Aorta (tissue), 5 donors: ENCODE measurements at regions not wholly inside any gene's neighbourhood (a gene's known extent, or its start where the extent isn't known, plus 50 kb on each side); places are given as distances from the start of the nearest gene placed in this dataset.

Experiments used
- ATAC-seq: fragments of 200-7000 bp; cut with Tn5 transposase; one replicate; pipeline ENCODE4 v1.9.1; 2022; ENCODE audit warnings: moderate library complexity; ENCODE audit not compliant: low FRiP score
- DNase-seq, 2 donors: peaks; one replicate each; pipeline ENCODE4 v3.0.0-alpha.2; 2020
- H3K27ac ChIP-seq, 2 donors: one replicate each; pipeline ENCODE4 v1.5.1; 2013; ENCODE audit warnings: low read length in 2 of 2, mild to moderate bottlenecking in 2 of 2, moderate library complexity in 2 of 2, control low read depth in 1 of 2, inconsistent platforms in 1 of 2, low read depth in 1 of 2
- H3K27me3 ChIP-seq, 2 donors: one replicate each; pipeline ENCODE4 v1.6.1; 2013; ENCODE audit warnings: control low read depth in 1 of 2, low read length in 1 of 2, mild to moderate bottlenecking in 1 of 2, moderate library complexity in 1 of 2; ENCODE audit not compliant: insufficient read depth in 2 of 2, control insufficient read depth in 1 of 2
- H3K36me3 ChIP-seq, 2 donors: one replicate each; pipeline ENCODE4 v1.6.1; 2013; ENCODE audit warnings: control low read depth in 1 of 2, low read length in 1 of 2, mild to moderate bottlenecking in 1 of 2; ENCODE audit not compliant: insufficient read depth in 2 of 2, control insufficient read depth in 1 of 2
- H3K4me1 ChIP-seq, 2 donors: one replicate each; pipeline ENCODE4 v1.6.1; 2013; ENCODE audit warnings: low read length in 2 of 2, control low read depth in 1 of 2, mild to moderate bottlenecking in 1 of 2, moderate library complexity in 1 of 2; ENCODE audit not compliant: insufficient read depth in 2 of 2, control insufficient read depth in 1 of 2
- H3K4me3 ChIP-seq, 2 donors: one replicate each; pipeline ENCODE4 v1.5.1; 2013; ENCODE audit warnings: low read length in 2 of 2, control low read depth in 1 of 2, mild to moderate bottlenecking in 1 of 2
- H3K9me3 ChIP-seq: one replicate; pipeline ENCODE4 v1.6.1; 2013; ENCODE audit warnings: mild to moderate bottlenecking, low read length; ENCODE audit not compliant: control insufficient read depth
- WGBS, 2 donors: extraction: QIAGEN DNeasy Blood & Tissue Kit; methylation state at CpG; one replicate each; pipeline ENCODE4 v1.1.7; 2013; 5-methylcytosine and 5-hydroxymethylcytosine counted together
- intact Hi-C, 2 donors: fragments of 100-400 bp; cut with DNase I; formaldehyde crosslinking; loops; one replicate each; pipeline versions ENCODE4 v1.14.2 to v1.15.0; 2022
- donor health status: healthy with polysubstance abuse.
- donor health status: Bipolar disorder and iron deficiency.
- donor health status: DM: no; HTN: no; CAD: no.
- donor health status: DM: no; HTN: no; CAD: no.
- donor health status: DM: yes; HTN: yes; CAD: no.

DNA sequence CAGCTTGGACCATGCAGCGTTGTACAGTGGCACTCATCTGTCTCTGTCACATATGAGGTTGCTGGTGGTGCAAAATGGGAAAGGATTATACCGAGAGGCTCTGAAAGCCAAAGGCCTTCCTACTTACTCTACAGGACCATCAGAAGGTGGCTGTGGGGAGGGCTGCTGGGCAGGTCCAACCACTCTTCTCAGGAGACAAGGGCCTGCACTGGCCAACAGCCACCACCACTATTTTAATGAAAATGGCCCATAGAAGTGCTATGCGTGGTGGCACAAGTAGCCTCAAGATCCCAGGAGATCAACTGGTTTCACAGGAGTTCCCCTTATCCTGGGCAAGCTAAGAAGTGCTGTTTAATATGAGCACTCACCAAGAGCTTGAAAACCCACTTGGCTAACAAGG is 52.3 kb downstream of the MRPL57 start:
- intact Hi-C loops = no loop called here
- H3K27me3 ChIP-seq = no peaks in the 10 kb centered on the region
- DNase-seq (no peak), ATAC-seq (no peak)
- 88 to 89% methylated on average over 3 of the region's 3 CpGs for WGBS, 2 donors
- H3K4me3 ChIP-seq = no peak overlapping the region
- H3K9me3 ChIP-seq = no peaks in the 10 kb centered on the region
- H3K27ac ChIP-seq = no peak overlapping the region
- no peaks in the 10 kb centered on the region for H3K4me1 ChIP-seq
- no peaks in the 10 kb centered on the region for H3K36me3 ChIP-seq

DNA sequence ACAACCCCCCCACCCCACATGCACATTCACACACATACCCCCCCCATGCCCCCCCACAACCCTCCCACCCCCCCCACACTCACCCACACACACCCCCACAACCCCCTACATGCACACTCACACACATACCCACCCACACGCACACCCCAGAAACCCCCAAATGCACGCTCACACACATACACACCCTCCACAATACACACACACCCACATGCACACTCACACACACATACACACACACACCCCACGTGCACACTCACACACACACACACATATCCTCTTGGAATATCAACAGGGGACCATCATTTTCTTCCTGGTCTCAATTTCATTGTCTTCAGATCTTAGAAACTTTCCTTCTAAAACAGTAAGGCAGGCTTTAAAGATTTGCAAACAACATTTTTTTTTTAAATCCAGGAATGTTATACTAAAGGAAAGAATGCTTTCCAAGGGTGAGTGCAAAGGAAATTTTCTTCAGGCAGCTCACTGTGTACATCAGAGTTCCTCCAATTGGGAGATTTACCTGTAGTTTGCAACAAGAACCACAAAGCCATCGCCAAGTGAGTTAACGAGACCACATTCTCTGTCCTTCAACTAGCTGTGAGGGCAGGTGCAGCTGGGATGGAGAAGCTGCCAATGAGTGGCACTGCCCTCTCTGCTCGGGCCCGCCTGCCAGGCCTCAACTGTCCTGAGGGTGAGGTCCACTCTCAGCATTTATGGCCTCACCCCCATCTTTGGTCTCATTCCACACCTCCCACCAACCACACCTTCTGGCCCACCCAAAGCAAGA is 53.0 kb downstream of the MRPL57 start:
- ATAC-seq (no peak), DNase-seq (no peak)
- no peak overlapping the region for H3K27ac ChIP-seq
- no peaks in the 10 kb centered on the region for H3K4me1 ChIP-seq
- no peaks in the 10 kb centered on the region for H3K36me3 ChIP-seq
- WGBS, 2 donors = 93 to 96% methylated on average over 7 of the region's 7 CpGs
- no peak overlapping the region for H3K4me3 ChIP-seq
- H3K27me3 ChIP-seq = no peaks in the 10 kb centered on the region
- intact Hi-C loops = no loop called here
- no peaks in the 10 kb centered on the region for H3K9me3 ChIP-seq

DNA sequence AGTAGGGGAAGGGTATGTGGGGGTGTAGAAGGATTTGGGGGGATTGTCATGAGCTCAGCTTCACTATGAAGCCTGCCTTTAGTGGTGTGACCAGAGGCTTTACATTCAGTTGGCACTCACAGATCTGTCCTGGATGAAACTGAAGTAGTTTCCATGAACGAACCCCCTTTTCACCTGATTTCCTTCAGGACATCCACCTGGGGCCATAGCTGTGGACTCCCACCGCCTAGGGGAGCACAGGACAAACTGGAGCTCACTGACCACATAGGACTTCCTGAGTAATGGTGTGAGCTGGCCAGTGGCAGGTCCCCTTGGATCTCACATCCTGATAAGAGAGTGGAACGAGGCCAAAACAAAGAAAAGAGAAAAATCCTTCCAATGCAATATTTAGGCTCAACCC is 54.1 kb downstream of the MRPL57 start:
- no peak for DNase-seq
- intact Hi-C loops = no loop called here

DNA sequence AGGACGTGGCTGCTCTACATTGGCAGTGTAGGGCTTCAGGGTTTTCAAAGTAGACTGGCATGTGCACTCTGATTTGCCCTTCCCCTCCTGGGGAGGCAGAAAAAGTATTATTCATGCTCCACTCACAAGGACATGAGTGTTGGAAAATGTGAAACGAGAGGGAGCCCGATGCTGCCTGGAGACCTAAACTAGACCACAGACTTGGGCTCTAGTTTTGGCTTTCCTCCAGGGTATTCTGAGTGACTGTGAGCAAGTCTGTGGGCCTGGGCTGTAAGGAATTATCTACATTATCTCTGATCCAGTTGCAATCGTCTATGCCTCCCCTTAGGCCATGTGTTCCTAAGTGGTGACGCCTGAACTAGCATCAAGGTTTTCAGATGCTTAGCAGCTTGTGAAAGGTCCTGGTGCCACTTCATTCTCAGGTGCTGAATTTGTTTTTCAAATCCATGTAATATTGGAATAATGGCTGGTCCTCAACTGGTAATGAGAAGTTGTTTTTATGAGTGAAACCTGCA is 55.0 kb downstream of the MRPL57 start:
- no peak for ATAC-seq
- Histone ChIP-seq H3K36me3 (no peaks in the 10 kb centered on the region), H3K27ac (no peak overlapping the region), H3K4me1 (no peaks in the 10 kb centered on the region), H3K4me3 (no peak overlapping the region), H3K9me3 (no peaks in the 10 kb centered on the region), H3K27me3 (no peaks in the 10 kb centered on the region)
- 74 to 81% methylated on average over 5 of the region's 5 CpGs for WGBS, 2 donors
- intact Hi-C loops = no loop called here
- DNase-seq = no peak

More for the DNA sequence above, 54.1 kb downstream of the MRPL57 start:
- ATAC-seq = no peak
- Histone ChIP-seq H3K4me1 (no peaks in the 10 kb centered on the region), H3K4me3 (no peak overlapping the region), H3K36me3 (no peaks in the 10 kb centered on the region), H3K27me3 (no peaks in the 10 kb centered on the region), H3K27ac (no peak overlapping the region), H3K9me3 (no peaks in the 10 kb centered on the region)
- 37 to 41% methylated on average over 3 of the region's 3 CpGs for WGBS, 2 donors

DNA sequence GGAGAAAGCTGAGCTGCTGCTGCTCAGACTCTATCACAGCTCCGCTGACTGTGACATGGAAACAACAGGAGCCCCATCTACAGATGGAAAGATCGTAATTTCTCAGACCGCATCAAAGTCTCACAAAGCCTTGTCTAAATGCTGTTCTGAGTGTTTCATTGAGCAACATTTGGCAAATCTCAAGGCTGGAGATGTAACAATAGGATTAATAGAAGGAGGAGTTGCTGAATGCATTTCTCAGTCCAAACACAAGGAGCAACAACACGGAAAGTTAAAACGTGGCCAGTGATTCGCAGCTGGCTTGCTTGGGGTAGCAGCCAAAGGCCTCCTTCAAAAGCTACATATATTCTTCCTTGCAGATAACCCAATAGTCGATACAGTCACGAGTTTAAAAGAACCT is 55.7 kb downstream of the MRPL57 start:
- intact Hi-C loops = no loop called here
- 56 to 62% methylated on average over 8 of the region's 8 CpGs for WGBS, 2 donors
- Histone ChIP-seq H3K27ac (no peak overlapping the region), H3K4me3 (no peak overlapping the region), H3K4me1 (no peaks in the 10 kb centered on the region), H3K9me3 (no peaks in the 10 kb centered on the region), H3K27me3 (no peaks in the 10 kb centered on the region), H3K36me3 (no peaks in the 10 kb centered on the region)
- DNase-seq = no peak
- peak; percentile 59 for ATAC-seq

DNA sequence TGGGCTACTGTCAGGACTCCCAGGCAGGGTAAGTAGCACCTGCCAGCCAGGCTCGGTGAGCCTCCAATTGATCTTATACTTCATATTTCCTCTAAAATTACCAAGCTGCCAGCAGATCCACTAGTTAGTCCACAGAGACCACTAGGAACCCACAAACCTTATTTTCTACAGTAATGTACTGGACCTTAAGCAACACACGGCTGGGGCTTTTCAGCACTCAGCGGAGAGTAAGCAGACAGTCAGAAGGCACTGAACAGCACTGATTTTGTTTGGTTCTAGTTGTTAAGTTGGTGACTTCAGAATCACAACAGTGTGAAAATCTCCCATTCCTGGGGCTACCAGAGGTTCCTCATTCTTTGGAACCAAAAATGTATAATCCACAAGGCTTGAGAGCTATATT is 56.1 kb downstream of the MRPL57 start:
- intact Hi-C loops = no loop called here
- 55 to 65% methylated on average over 3 of the region's 3 CpGs for WGBS, 2 donors
- ATAC-seq = peak; percentile 42
- Histone ChIP-seq H3K9me3 (no peaks in the 10 kb centered on the region), H3K4me1 (no peaks in the 10 kb centered on the region), H3K36me3 (no peaks in the 10 kb centered on the region), H3K27ac (no peak overlapping the region), H3K4me3 (no peak overlapping the region), H3K27me3 (no peaks in the 10 kb centered on the region)
- DNase-seq = no peak

DNA sequence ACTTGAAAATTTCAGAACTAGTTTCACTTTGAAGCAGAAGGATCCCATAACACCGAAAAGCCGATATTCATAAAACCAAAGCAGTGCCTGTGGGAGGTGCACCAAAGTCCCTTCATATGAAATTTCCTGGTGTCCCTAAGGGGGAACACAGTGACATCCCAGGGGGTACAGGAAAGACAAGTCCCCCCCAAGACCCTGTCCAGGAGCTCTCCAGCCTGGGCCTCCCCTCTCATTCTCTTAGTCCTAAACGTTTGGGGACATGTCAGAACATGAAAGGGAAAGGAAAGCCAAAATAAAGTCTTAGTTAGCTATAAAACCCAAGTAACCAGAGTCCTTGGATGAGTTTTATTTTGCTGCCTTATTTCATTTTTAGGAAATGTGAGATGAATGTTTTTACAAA is 56.6 kb downstream of the MRPL57 start:
- peak; percentile 31 for ATAC-seq
- H3K36me3 ChIP-seq = no peaks in the 10 kb centered on the region
- no peaks in the 10 kb centered on the region for H3K9me3 ChIP-seq
- no peak for DNase-seq
- H3K27me3 ChIP-seq = no peaks in the 10 kb centered on the region
- no peak overlapping the region for H3K4me3 ChIP-seq
- WGBS, 2 donors = 60% methylated on average over 3 of the region's 3 CpGs
- no peaks in the 10 kb centered on the region for H3K4me1 ChIP-seq
- no peak overlapping the region for H3K27ac ChIP-seq
- intact Hi-C loops = no loop called here

DNA sequence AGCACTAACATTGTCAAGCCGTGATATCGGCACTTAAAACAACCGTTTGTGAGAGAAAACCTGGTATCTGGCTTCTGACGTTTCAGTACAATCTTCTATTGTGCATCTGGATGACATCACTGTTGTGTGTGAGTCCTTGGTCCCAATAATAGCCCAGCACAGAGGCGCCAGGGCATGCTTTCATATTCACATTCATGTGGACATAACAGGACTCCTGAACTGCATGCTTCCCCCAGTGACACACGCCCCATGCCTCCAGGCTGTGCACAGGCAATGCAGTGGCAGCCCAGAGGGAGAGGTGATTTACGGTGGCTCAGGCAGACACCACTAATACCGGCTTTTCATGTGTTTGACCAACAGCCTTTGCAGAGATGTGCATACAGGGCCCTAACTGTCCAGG is 58.1 kb downstream of the MRPL57 start:
- no peak overlapping the region for H3K4me3 ChIP-seq
- no peaks in the 10 kb centered on the region for H3K9me3 ChIP-seq
- ATAC-seq = no peak
- 8 to 14% methylated on average over 8 of the region's 8 CpGs for WGBS, 2 donors
- H3K4me1 ChIP-seq = no peaks in the 10 kb centered on the region
- intact Hi-C loops = no loop called here
- no peak for DNase-seq
- H3K27ac ChIP-seq = no peak overlapping the region
- no peaks in the 10 kb centered on the region for H3K36me3 ChIP-seq
- H3K27me3 ChIP-seq = no peaks in the 10 kb centered on the region

DNA sequence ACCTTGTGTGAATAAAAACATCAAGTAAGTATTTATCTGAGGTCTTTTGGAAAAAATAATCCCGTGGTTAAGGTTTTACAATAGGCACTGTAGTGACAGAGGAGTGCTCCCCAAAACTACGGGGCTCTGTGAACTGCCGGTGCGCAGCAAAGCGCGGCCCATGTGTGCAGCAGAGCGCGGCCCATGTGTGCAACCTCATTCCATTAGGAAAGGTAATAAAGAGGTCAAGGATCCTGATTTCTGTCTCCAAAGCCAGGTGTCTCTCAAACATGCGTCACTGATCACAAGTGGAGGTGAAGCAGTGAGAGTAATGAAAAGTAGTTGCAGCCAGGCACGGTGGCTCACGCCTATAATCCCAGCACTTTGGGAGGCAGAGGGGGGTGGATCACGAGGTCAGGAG is 58.7 kb downstream of the MRPL57 start:
- Histone ChIP-seq H3K36me3 (no peaks in the 10 kb centered on the region), H3K9me3 (no peaks in the 10 kb centered on the region), H3K4me3 (no peak overlapping the region), H3K4me1 (no peaks in the 10 kb centered on the region), H3K27ac (no peak overlapping the region), H3K27me3 (no peaks in the 10 kb centered on the region)
- DNase-seq (no peak), ATAC-seq (no peak)
- intact Hi-C loops = no loop called here
- WGBS, 2 donors = 83 to 89% methylated on average over 12 of the region's 12 CpGs
